Body of pancreas (tissue), 4 donors: ENCODE measurements at regions not wholly inside any gene's neighbourhood (a gene's known extent, or its start where the extent isn't known, plus 50 kb on each side); places are given as distances from the start of the nearest gene placed in this dataset.

Source experiments
- ATAC-seq: fragments of 150-250 bp; one replicate; pipeline ENCODE4 v1.9.1; 2016
- DNase-seq, 4 donors: peaks; one replicate each; pipeline ENCODE4 v3.0.0-alpha.2; 2019
- H3K27ac ChIP-seq, 4 donors: fragments of 200-600 bp; sonication (generic); 1 replicate in 3 of 4; 2 replicates in 1 of 4; pipeline versions ENCODE4 v1.5.1 to v1.6.1; 2016 to 2019; ENCODE audit warnings: mild to moderate bottlenecking in 1 of 4, mixed read lengths in 1 of 4, moderate library complexity in 1 of 4
- H3K27me3 ChIP-seq, 2 donors: fragments of 200-600 bp; sonication (generic); one replicate each; pipeline ENCODE4 v1.6.0; 2016; ENCODE audit warnings: mild to moderate bottlenecking in 1 of 2
- H3K36me3 ChIP-seq, 2 donors: fragments of 200-600 bp; sonication (generic); replicated peaks in 1 of 2; 2 replicates each; pipeline ENCODE4 v1.5.1; 2016; ENCODE audit warnings: low read depth in 2 of 2; ENCODE audit not compliant: insufficient read depth in 1 of 2
- H3K4me1 ChIP-seq: fragments of 200-600 bp; sonication (generic); one replicate; pipeline ENCODE4 v1.6.0; 2016
- H3K4me3 ChIP-seq, 2 donors: fragments of 200-600 bp; sonication (generic); 1 replicate in 1 of 2; 2 replicates in 1 of 2; pipeline ENCODE4 v1.5.1; 2016 to 2019
- H3K9me3 ChIP-seq, 3 donors: fragments of 200-600 bp; sonication (generic); 1 replicate in 2 of 3; 2 replicates in 1 of 3; pipeline ENCODE4 v1.5.1; 2016
- CTCF ChIP-seq, 7 experiments: fragments of 450-650 bp in 4 of 7; fragments of 200-600 bp in 3 of 7; sonication (generic) in 3 of 7; IDR thresholded peaks; one replicate each; pipeline ENCODE4 v1.5.1; 2016 to 2019; ENCODE audit warnings: antibody characterized with exemption in 7 of 7
- POLR2A ChIP-seq, 3 donors: fragments of 450-650 bp; IDR thresholded peaks; one replicate each; pipeline ENCODE4 v1.6.1; 2016; ENCODE audit warnings: antibody characterized with exemption in 3 of 3, mild to moderate bottlenecking in 2 of 3
- WGBS, 2 donors: methylation state at CpG; one replicate each; pipeline ENCODE4 v1.1.5; 2017; 5-methylcytosine and 5-hydroxymethylcytosine counted together
- intact Hi-C: fragments of 100-400 bp; cut with DNase I; formaldehyde crosslinking; loops from one replicate; pipeline ENCODE4 v1.15.1; 2023

DNA sequence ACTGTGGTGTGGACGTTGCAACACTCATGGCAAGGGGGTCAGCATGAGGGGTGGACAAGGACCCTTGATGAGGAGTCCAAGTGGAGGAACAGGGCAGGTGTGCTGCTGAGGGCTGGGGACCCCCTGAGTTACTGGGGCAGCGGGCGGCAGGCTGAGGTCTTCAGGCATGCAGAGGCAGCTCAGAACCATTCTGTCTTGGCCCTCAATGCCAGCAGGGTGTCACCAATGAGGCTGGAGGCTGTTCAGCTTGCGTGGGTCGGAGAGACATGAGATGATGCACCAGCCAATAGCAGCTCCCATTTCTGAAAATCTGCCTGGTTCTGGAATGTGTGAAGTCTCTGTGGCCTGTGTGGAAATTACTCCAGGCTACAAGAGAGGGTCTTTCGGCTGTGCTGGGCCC, 105.4 kb downstream of the INHBB start:
- no peak for TF ChIP-seq CTCF (IDR thresholded peaks at IDR 0.05)
- TF ChIP-seq POLR2A (IDR thresholded peaks at IDR 0.05), result no peak
- H3K9me3 ChIP-seq, result no peaks in the 10 kb centered on the region
- no peaks in the 10 kb centered on the region for H3K36me3 ChIP-seq
- H3K4me1 ChIP-seq, result peaks cover 7% of the 10 kb centered on the region
- no peak for DNase-seq
- H3K27me3 ChIP-seq, result no peaks in the 10 kb centered on the region
- H3K27ac ChIP-seq, result no peak overlapping the region
- no peak for ATAC-seq
- WGBS, 2 donors, result 85 to 90% methylated on average over 6 of the region's 6 CpGs
- H3K4me3 ChIP-seq, result no peak overlapping the region
- intact Hi-C loops, result no loop called here

- WGBS, 2 donors, result 79 to 90% methylated on average over 2 to 7 of the region's 7 CpGs
- H3K9me3 ChIP-seq, result peaks cover 0 to 3% (median 0%) of the 10 kb centered on the region in 3 donors
- H3K4me3 ChIP-seq, result no peak overlapping the region
- H3K4me1 ChIP-seq, result no peaks in the 10 kb centered on the region
- no peaks in the 10 kb centered on the region for H3K36me3 ChIP-seq
- DNase-seq, result no peak
- H3K27ac ChIP-seq, result no peak overlapping the region
- no peak for ATAC-seq
- TF ChIP-seq POLR2A (IDR thresholded peaks at IDR 0.05), result no peak
- no peak for TF ChIP-seq CTCF (IDR thresholded peaks at IDR 0.05)
- intact Hi-C loops, result no loop called here
- H3K27me3 ChIP-seq, result no peaks in the 10 kb centered on the region
These were observed 106.2 kb downstream of the INHBB start for GRCh38 chr2:120452131-120452530.

GRCh38 chr2:120452945-120453634, 107.2 kb downstream of the INHBB start:
- intact Hi-C loops, result no loop called here

GRCh38 chr2:120453635-120453998, 107.7 kb downstream of the INHBB start:
- peaks cover 0 to 13% (median 5%) of the 10 kb centered on the region in 3 donors for H3K9me3 ChIP-seq
- WGBS, 2 donors, result 89 to 100% methylated on average over 1 to 3 of the region's 3 CpGs
- H3K27me3 ChIP-seq, result no peaks in the 10 kb centered on the region
- no peak overlapping the region for H3K27ac ChIP-seq
- intact Hi-C loops, result no loop called here
- no peak for DNase-seq
- H3K4me3 ChIP-seq, result no peak overlapping the region
- H3K36me3 ChIP-seq, result no peaks in the 10 kb centered on the region
- ATAC-seq, result no peak
- no peaks in the 10 kb centered on the region for H3K4me1 ChIP-seq
- TF ChIP-seq CTCF (IDR thresholded peaks at IDR 0.05) (no peak), POLR2A (IDR thresholded peaks at IDR 0.05) (no peak)

More at GRCh38 chr2:120452945-120453634, 107.2 kb downstream of the INHBB start:
- Histone ChIP-seq H3K4me1 (no peaks in the 10 kb centered on the region), H3K36me3 (no peaks in the 10 kb centered on the region), H3K27me3 (no peaks in the 10 kb centered on the region), H3K9me3 (peaks cover 0 to 12% (median 5%) of the 10 kb centered on the region in 3 donors), H3K27ac (no peak overlapping the region), H3K4me3 (no peak overlapping the region)
- no peak for ATAC-seq
- WGBS, 2 donors, result 83 to 85% methylated on average over 12 to 13 of the region's 13 CpGs
- DNase-seq, result no peak
- no peak for TF ChIP-seq POLR2A (IDR thresholded peaks at IDR 0.05)
- TF ChIP-seq CTCF (IDR thresholded peaks at IDR 0.05), result no peak
